Naive B cell (primary cell): ENCODE measurements at regions not wholly inside any gene's neighbourhood (a gene's known extent, or its start where the extent isn't known, plus 50 kb on each side); places are given as distances from the start of the nearest gene placed in this dataset.
A peak's percentile ranks its signal among the peaks of the same experiment; 100 is the strongest.

Source experiments
- ATAC-seq, 2 donors: fragments of 150-1000 bp; cut with Tn5 transposase; 2 replicates each; pipeline ENCODE4 v1.10.0; 2021; ENCODE audit warnings: low read depth in 2 of 2, mild to moderate bottlenecking in 2 of 2, moderate library complexity in 2 of 2
- DNase-seq: peaks from one replicate; pipeline ENCODE4 v3.0.0; 2022
- H3K27ac Mint-ChIP-seq, 6 donors: one replicate each; pipeline ENCODE4 v1.8.0; 2020 to 2022; ENCODE audit warnings: mild to moderate bottlenecking in 6 of 6, mixed read lengths in 6 of 6, moderate library complexity in 5 of 6, inconsistent platforms in 2 of 6
- H3K27me3 Mint-ChIP-seq, 3 donors: one replicate each; pipeline ENCODE4 v1.8.0; 2021 to 2022; ENCODE audit warnings: mixed read lengths in 3 of 3, mild to moderate bottlenecking in 1 of 3
- H3K36me3 Mint-ChIP-seq, 2 donors: one replicate each; pipeline ENCODE4 v1.8.0; 2020 to 2022; ENCODE audit warnings: mixed read lengths in 2 of 2, inconsistent platforms in 1 of 2, mild to moderate bottlenecking in 1 of 2
- H3K4me1 Mint-ChIP-seq, 3 donors: one replicate each; pipeline ENCODE4 v1.8.0; 2020 to 2022; ENCODE audit warnings: mixed read lengths in 3 of 3, inconsistent platforms in 1 of 3, mild to moderate bottlenecking in 1 of 3, moderate library complexity in 1 of 3
- H3K4me3 Mint-ChIP-seq, 8 donors: one replicate each; pipeline ENCODE4 v1.8.0; 2020 to 2022; ENCODE audit warnings: mild to moderate bottlenecking in 8 of 8, mixed read lengths in 8 of 8, moderate library complexity in 8 of 8, inconsistent platforms in 2 of 8
- H3K9me3 Mint-ChIP-seq, 7 donors: one replicate each; pipeline ENCODE4 v1.8.0; 2020 to 2022; ENCODE audit warnings: mixed read lengths in 7 of 7, mild to moderate bottlenecking in 5 of 7, inconsistent platforms in 2 of 7, moderate library complexity in 1 of 7

GRCh38 chr16:8182761-8183160, 407.6 kb downstream of the TMEM114 start:
- Mint-ChIP-seq H3K27me3 (peaks cover 0 to 4% (median 0%) of the 10 kb centered on the region in 3 donors), H3K4me1 (no peaks in the 10 kb centered on the region), H3K4me3 (no peak overlapping the region), H3K9me3 (peaks cover 0 to 9% (median 1%) of the 10 kb centered on the region in 7 donors), H3K36me3 (no peaks in the 10 kb centered on the region), H3K27ac (no peak overlapping the region)
- DNase-seq = no peak
- ATAC-seq = no peak

- H3K4me1 Mint-ChIP-seq = no peaks in the 10 kb centered on the region
- peaks cover 0 to 9% (median 0%) of the 10 kb centered on the region in 7 donors for H3K9me3 Mint-ChIP-seq
- no peak for DNase-seq
- peaks cover 0 to 4% (median 3%) of the 10 kb centered on the region in 3 donors for H3K27me3 Mint-ChIP-seq
- no peak overlapping the region for H3K4me3 Mint-ChIP-seq
- no peaks in the 10 kb centered on the region for H3K36me3 Mint-ChIP-seq
- ATAC-seq = no peak
- no peak overlapping the region for H3K27ac Mint-ChIP-seq
Measured at GRCh38 chr16:8179615-8180014, 410.7 kb downstream of the TMEM114 start.

- H3K4me3 Mint-ChIP-seq = peak overlapping the region in 1 of 8 donors; percentile 37
- H3K27ac Mint-ChIP-seq = no peak overlapping the region
- H3K4me1 Mint-ChIP-seq = peaks cover 0 to under 1% (median 0%) of the 10 kb centered on the region in 3 donors
- no peaks in the 10 kb centered on the region for H3K36me3 Mint-ChIP-seq
- no peak for DNase-seq
- no peak for ATAC-seq
- peaks cover 0 to 3% (median 0%) of the 10 kb centered on the region in 3 donors for H3K27me3 Mint-ChIP-seq
- peaks cover 0 to 4% (median 0%) of the 10 kb centered on the region in 7 donors for H3K9me3 Mint-ChIP-seq
Measured at GRCh38 chr16:8178271-8178670, 412.0 kb downstream of the TMEM114 start.

GRCh38 chr16:8175411-8175810, 414.9 kb downstream of the TMEM114 start:
- H3K4me1 Mint-ChIP-seq = peaks cover 0 to 4% (median 0%) of the 10 kb centered on the region in 3 donors
- H3K27ac Mint-ChIP-seq = no peak overlapping the region
- H3K36me3 Mint-ChIP-seq = no peaks in the 10 kb centered on the region
- H3K27me3 Mint-ChIP-seq = peaks cover 0 to 7% (median 3%) of the 10 kb centered on the region in 3 donors
- ATAC-seq (no peak), DNase-seq (no peak)
- H3K9me3 Mint-ChIP-seq = peaks cover 0 to 11% (median 0%) of the 10 kb centered on the region in 7 donors
- H3K4me3 Mint-ChIP-seq = no peak overlapping the region

GRCh38 chr16:8173111-8173644, 417.1 kb downstream of the TMEM114 start:
- no peak for DNase-seq
- H3K36me3 Mint-ChIP-seq = no peaks in the 10 kb centered on the region
- peaks cover 0 to 15% (median 2%) of the 10 kb centered on the region in 7 donors for H3K9me3 Mint-ChIP-seq
- H3K27ac Mint-ChIP-seq = no peak overlapping the region
- no peak overlapping the region for H3K4me3 Mint-ChIP-seq
- no peak for ATAC-seq
- H3K27me3 Mint-ChIP-seq = peaks cover 0 to 12% (median 3%) of the 10 kb centered on the region in 3 donors
- H3K4me1 Mint-ChIP-seq = peaks cover 0 to 4% (median 0%) of the 10 kb centered on the region in 3 donors

GRCh38 chr16:8172551-8172950, 417.8 kb downstream of the TMEM114 start:
- no peak for DNase-seq
- H3K4me1 Mint-ChIP-seq = peaks cover 0 to 4% (median 0%) of the 10 kb centered on the region in 3 donors
- H3K27ac Mint-ChIP-seq = no peak overlapping the region
- peaks cover 0 to 12% (median 3%) of the 10 kb centered on the region in 3 donors for H3K27me3 Mint-ChIP-seq
- H3K4me3 Mint-ChIP-seq = no peak overlapping the region
- no peak for ATAC-seq
- no peaks in the 10 kb centered on the region for H3K36me3 Mint-ChIP-seq
- H3K9me3 Mint-ChIP-seq = peaks cover 0 to 15% (median 3%) of the 10 kb centered on the region in 7 donors

- Mint-ChIP-seq H3K27me3 (peaks cover 0 to 12% (median 0%) of the 10 kb centered on the region in 3 donors), H3K4me3 (no peak overlapping the region)
Measured at GRCh38 chr16:8168016-8168415, 422.3 kb downstream of the TMEM114 start.

GRCh38 chr16:8167436-8167835, 422.9 kb downstream of the TMEM114 start:
- Mint-ChIP-seq H3K4me1 (no peaks in the 10 kb centered on the region), H3K27ac (no peak overlapping the region), H3K9me3 (peaks cover 0 to 11% (median 3%) of the 10 kb centered on the region in 7 donors), H3K4me3 (no peak overlapping the region), H3K27me3 (peaks cover 0 to 12% (median 0%) of the 10 kb centered on the region in 3 donors), H3K36me3 (no peaks in the 10 kb centered on the region)
- no peak for DNase-seq
- no peak for ATAC-seq

More at GRCh38 chr16:8168016-8168415, 422.3 kb downstream of the TMEM114 start:
- Mint-ChIP-seq H3K36me3 (no peaks in the 10 kb centered on the region), H3K9me3 (peaks cover 0 to 11% (median 3%) of the 10 kb centered on the region in 7 donors), H3K27ac (peak overlapping the region in 1 of 6 donors; percentile 20), H3K4me1 (peaks cover 0 to 1% (median 0%) of the 10 kb centered on the region in 3 donors)
- DNase-seq = no peak
- no peak for ATAC-seq

- ATAC-seq (no peak), DNase-seq (no peak)
- Mint-ChIP-seq H3K27ac (no peak overlapping the region), H3K9me3 (peaks cover 4 to 11% (median 8%) of the 10 kb centered on the region in 7 donors), H3K4me3 (no peak overlapping the region), H3K4me1 (no peaks in the 10 kb centered on the region), H3K36me3 (no peaks in the 10 kb centered on the region), H3K27me3 (no peaks in the 10 kb centered on the region)
Measured at GRCh38 chr16:8158051-8158450, 432.3 kb downstream of the TMEM114 start.

- H3K36me3 Mint-ChIP-seq = no peaks in the 10 kb centered on the region
- no peak for ATAC-seq
- no peak for DNase-seq
- H3K4me1 Mint-ChIP-seq = no peaks in the 10 kb centered on the region
- H3K4me3 Mint-ChIP-seq = no peak overlapping the region
- H3K27ac Mint-ChIP-seq = no peak overlapping the region
- peaks cover 2 to 25% (median 8%) of the 10 kb centered on the region in 7 donors for H3K9me3 Mint-ChIP-seq
- no peaks in the 10 kb centered on the region for H3K27me3 Mint-ChIP-seq
Measured at GRCh38 chr16:8155275-8155674, 435.0 kb downstream of the TMEM114 start.

- Mint-ChIP-seq H3K4me1 (no peaks in the 10 kb centered on the region), H3K4me3 (no peak overlapping the region), H3K36me3 (no peaks in the 10 kb centered on the region), H3K27me3 (no peaks in the 10 kb centered on the region), H3K27ac (no peak overlapping the region), H3K9me3 (peaks cover 2 to 18% (median 9%) of the 10 kb centered on the region in 7 donors)
- DNase-seq (no peak), ATAC-seq (no peak)
Measured at GRCh38 chr16:8146256-8147012, 443.9 kb downstream of the TMEM114 start.

GRCh38 chr16:8138666-8139065, 451.6 kb downstream of the TMEM114 start:
- ATAC-seq (no peak), DNase-seq (no peak)
- H3K4me1 Mint-ChIP-seq = no peaks in the 10 kb centered on the region
- H3K4me3 Mint-ChIP-seq = no peak overlapping the region
- no peak overlapping the region for H3K27ac Mint-ChIP-seq
- peaks cover 0 to 6% (median 3%) of the 10 kb centered on the region in 7 donors for H3K9me3 Mint-ChIP-seq
- no peaks in the 10 kb centered on the region for H3K36me3 Mint-ChIP-seq
- H3K27me3 Mint-ChIP-seq = peaks cover 0 to 4% (median 0%) of the 10 kb centered on the region in 3 donors

- H3K27me3 Mint-ChIP-seq = peaks cover 0 to 4% (median 0%) of the 10 kb centered on the region in 3 donors
- H3K9me3 Mint-ChIP-seq = peaks cover 0 to 6% (median 3%) of the 10 kb centered on the region in 7 donors
- no peak for ATAC-seq
- no peak for DNase-seq
- no peaks in the 10 kb centered on the region for H3K36me3 Mint-ChIP-seq
- no peaks in the 10 kb centered on the region for H3K4me1 Mint-ChIP-seq
- H3K27ac Mint-ChIP-seq = no peak overlapping the region
- no peak overlapping the region for H3K4me3 Mint-ChIP-seq
Measured at GRCh38 chr16:8137606-8138005, 452.7 kb downstream of the TMEM114 start.

GRCh38 chr16:8130197-8130596, 460.1 kb downstream of the TMEM114 start:
- H3K4me1 Mint-ChIP-seq = no peaks in the 10 kb centered on the region
- DNase-seq (no peak), ATAC-seq (no peak)
- H3K27me3 Mint-ChIP-seq = peaks cover 0 to 1% (median 0%) of the 10 kb centered on the region in 3 donors
- H3K9me3 Mint-ChIP-seq = peaks cover 2 to 14% (median 5%) of the 10 kb centered on the region in 7 donors
- no peaks in the 10 kb centered on the region for H3K36me3 Mint-ChIP-seq
- H3K27ac Mint-ChIP-seq = no peak overlapping the region
- H3K4me3 Mint-ChIP-seq = no peak overlapping the region
